Choroid plexus epithelial cell (primary cell): ENCODE measurements at regions not wholly inside any gene's neighbourhood (a gene's known extent, or its start where the extent isn't known, plus 50 kb on each side); places are given as distances from the start of the nearest gene placed in this dataset.

ENCODE experiments used
- DNase-seq: peaks from one replicate; pipeline ENCODE4 v3.0.0-alpha.2; 2010; ENCODE audit warnings: low read depth
- H3K4me3 ChIP-seq: 2 replicates; pipeline ENCODE4 v1.5.1; 2011; ENCODE audit warnings: low read depth, mild to moderate bottlenecking, control low read depth, low read length, moderate library complexity
- CTCF ChIP-seq: conservative IDR thresholded peaks from 2 replicates; pipeline ENCODE4 v1.5.1; 2011; ENCODE audit warnings: low read depth, mild to moderate bottlenecking, control low read depth, inconsistent platforms, low read length, moderate library complexity

GRCh38 chr12:94748726-94749421, 98.5 kb upstream of the TMCC3 start:
- no peak for TF ChIP-seq CTCF

GRCh38 chr12:94745562-94745961, 95.2 kb upstream of the TMCC3 start:
- no peak for DNase-seq
- TF ChIP-seq CTCF, result no peak
- H3K4me3 ChIP-seq, result no peak overlapping the region

More at GRCh38 chr12:94748726-94749421, 98.5 kb upstream of the TMCC3 start:
- no peak for DNase-seq
- H3K4me3 ChIP-seq, result no peak overlapping the region

- no peak for TF ChIP-seq CTCF
- no peak for DNase-seq
- no peak overlapping the region for H3K4me3 ChIP-seq
These were observed 92.8 kb upstream of the TMCC3 start for GRCh38 chr12:94743174-94743573.

GRCh38 chr12:94740601-94741362, 90.4 kb upstream of the TMCC3 start:
- no peak for TF ChIP-seq CTCF
- H3K4me3 ChIP-seq, result no peak overlapping the region
- no peak for DNase-seq

GRCh38 chr12:94736820-94737219, 86.5 kb upstream of the TMCC3 start:
- no peak for DNase-seq
- H3K4me3 ChIP-seq, result no peak overlapping the region
- TF ChIP-seq CTCF, result no peak

GRCh38 chr12:94736004-94736403, 85.6 kb upstream of the TMCC3 start:
- DNase-seq, result no peak
- TF ChIP-seq CTCF, result no peak

More at GRCh38 chr12:94736004-94736403, 85.6 kb upstream of the TMCC3 start:
- H3K4me3 ChIP-seq, result no peak overlapping the region
